RWPE1 (cell line): ENCODE measurements at regions not wholly inside any gene's neighbourhood (a gene's known extent, or its start where the extent isn't known, plus 50 kb on each side); places are given as distances from the start of the nearest gene placed in this dataset.

Experiments used
- CTCF ChIA-PET: fragments of 350-600 bp; sonication (Branson Sonifier 250); formaldehyde crosslinking; extraction: SDS; loops from one replicate; lab custom pipeline; 2021; lab: Yijun Ruan, JAX
- POLR2A ChIA-PET: fragments of 400-600 bp; formaldehyde crosslinking; extraction: SDS; loops from one replicate; lab custom pipeline; 2020; ENCODE audit warnings: antibody characterized with exemption; ENCODE audit not compliant: low non-redundant PET; lab: Yijun Ruan, JAX
- DNase-seq: peaks from one replicate; pipeline ENCODE4 v3.0.0; 2012; ENCODE audit warnings: low spot score
- H3K27ac ChIP-seq: fragments of 450-650 bp; 2 replicates; pipeline ENCODE4 v1.5.1; 2017
- TF ChIP-seq, protein P1 (sequence below): fragments of 450-650 bp; conservative IDR thresholded peaks from 2 replicates; pipeline ENCODE4 v1.5.1; 2017; ENCODE audit warnings: low read depth, mild to moderate bottlenecking

DNA sequence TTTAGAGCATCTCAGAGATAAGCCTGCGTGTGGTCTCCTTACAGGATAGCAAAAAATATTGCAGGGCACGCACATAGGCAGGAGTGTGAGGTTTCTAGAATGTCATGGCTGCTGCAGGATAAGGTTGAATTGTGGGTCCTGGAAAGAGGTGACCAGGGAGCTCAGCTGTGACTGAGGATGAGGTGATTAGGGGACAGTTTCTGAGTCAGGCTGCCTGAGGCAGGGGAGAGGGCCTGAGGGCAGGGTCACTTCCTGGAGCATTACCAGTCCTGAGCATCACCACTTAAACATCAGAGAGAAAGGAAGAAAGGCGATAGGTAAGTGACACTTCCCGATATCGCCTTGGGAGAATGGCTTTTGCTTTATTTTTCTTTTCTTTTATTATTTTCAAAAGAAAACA, 813.8 kb downstream of the TUSC7 start:
- H3K27ac ChIP-seq = no peak overlapping the region
- TF ChIP-seq, protein P1, sequence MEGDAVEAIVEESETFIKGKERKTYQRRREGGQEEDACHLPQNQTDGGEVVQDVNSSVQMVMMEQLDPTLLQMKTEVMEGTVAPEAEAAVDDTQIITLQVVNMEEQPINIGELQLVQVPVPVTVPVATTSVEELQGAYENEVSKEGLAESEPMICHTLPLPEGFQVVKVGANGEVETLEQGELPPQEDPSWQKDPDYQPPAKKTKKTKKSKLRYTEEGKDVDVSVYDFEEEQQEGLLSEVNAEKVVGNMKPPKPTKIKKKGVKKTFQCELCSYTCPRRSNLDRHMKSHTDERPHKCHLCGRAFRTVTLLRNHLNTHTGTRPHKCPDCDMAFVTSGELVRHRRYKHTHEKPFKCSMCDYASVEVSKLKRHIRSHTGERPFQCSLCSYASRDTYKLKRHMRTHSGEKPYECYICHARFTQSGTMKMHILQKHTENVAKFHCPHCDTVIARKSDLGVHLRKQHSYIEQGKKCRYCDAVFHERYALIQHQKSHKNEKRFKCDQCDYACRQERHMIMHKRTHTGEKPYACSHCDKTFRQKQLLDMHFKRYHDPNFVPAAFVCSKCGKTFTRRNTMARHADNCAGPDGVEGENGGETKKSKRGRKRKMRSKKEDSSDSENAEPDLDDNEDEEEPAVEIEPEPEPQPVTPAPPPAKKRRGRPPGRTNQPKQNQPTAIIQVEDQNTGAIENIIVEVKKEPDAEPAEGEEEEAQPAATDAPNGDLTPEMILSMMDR = no peak
- POLR2A ChIA-PET = no interaction called here
- CTCF ChIA-PET = interaction anchor here (0.6 kb wide), 2 partner anchors 8 to 26 kb away, joined by 3 read pairs; no protein-coding TSS in a partner anchor
- DNase-seq = no peak

DNA sequence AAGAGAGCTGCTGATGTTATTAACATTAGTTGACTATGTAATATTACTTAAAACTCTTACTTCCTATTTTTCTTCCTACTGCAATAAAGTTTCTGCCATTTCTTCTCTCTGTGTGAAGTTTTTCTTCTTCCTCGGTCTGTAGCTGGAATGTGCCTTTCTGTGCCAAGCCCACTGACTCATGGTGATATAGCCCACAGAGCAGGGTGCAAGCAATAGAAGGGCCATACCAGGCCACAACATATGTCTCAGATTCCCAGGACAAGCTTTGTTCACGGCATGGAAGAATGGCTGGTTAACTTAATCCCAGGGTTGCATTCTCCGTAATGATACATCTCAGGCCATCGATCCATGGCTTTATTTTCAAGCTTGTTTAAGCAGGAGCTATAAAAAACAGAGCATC, 815.3 kb downstream of the TUSC7 start:
- H3K27ac ChIP-seq = no peak overlapping the region
- TF ChIP-seq, protein P1 = no peak
- no peak for DNase-seq
- ChIA-PET POLR2A (no interaction called here), CTCF (interaction anchor here (0.5 to 1.5 kb wide), 3 partner anchors 12 to 506 kb away, joined by 3 read pairs; no protein-coding TSS in a partner anchor)

DNA sequence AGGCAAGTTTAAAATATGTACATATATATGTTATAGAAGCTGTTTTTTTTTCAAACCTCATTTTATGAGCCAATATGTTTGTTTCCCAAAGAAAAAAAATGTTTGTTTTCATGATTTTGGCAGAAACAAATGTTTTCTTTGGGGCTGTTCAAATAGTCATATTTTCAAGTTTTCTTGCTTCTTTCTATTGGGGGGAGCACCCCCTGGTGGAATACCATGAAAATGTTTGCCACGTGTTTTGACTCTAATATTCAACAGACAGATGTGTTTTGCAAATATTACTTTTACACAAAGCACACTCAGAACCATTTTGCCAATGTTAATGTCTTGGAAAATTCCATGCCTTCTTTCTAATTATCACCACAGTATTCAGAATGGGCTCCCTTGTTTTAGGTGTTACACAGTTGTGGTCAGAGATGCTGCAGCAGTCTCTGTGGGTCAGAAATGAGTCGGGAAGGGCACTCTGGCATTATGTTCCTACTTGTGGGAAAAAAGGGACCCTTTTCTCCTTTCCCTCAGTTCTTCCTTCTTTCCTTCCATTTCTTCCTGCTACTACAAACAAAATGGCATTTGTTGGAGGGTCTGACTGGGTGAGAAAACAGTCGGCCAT, 817.0 kb downstream of the TUSC7 start:
- CTCF ChIA-PET = interaction anchor here (0.6 to 1.5 kb wide), 4 partner anchors 10 to 1659 kb away, joined by 3 to 8 read pairs (median 4); no protein-coding TSS in a partner anchor
- peak; percentile 17 for DNase-seq
- POLR2A ChIA-PET = no interaction called here
- no peak overlapping the region for H3K27ac ChIP-seq
- TF ChIP-seq, protein P1 = peak; percentile 24

DNA sequence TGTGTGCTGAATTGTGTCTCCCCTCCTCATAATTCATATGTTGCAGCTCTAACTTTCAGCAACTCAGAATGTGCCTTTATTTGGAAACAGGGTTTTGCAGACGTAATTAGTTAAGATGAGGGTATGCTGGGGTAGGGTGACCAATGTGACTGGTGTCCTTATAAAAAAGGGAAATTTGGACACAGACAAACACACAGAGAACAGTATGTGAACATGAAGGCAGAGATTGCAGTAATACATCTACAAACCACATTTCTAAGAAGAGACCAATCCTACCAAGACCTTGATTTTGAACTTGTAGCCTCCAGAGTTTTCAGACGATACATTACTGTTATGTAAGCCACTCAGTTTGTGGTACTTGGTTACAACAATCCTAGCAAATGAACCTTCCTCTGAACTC, 817.8 kb downstream of the TUSC7 start:
- no peak overlapping the region for H3K27ac ChIP-seq
- no peak for DNase-seq
- TF ChIP-seq, protein P1 = no peak
- ChIA-PET CTCF (interaction anchor here (0.7 kb wide), 1 partner anchor 865 kb away, joined by 3 read pairs; no protein-coding TSS in a partner anchor), POLR2A (no interaction called here)

DNA sequence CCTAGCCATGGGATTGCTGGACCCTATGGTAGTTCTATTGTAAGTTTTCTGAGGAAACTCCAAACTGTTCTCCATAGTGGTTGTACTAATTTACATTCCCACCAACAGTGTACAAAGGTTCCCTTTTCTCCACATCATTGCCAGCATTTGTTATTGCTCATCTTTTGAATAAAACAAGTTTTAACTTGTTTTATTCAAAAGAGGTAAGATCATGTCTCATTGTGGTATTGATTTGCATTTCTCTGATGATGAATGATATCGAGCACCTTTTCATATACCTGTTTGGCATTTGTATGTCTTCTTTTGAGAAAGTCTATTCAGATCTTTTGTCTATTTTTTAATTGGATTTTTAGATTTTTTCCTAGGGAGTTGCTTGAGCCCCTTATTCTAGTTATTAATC, 819.1 kb downstream of the TUSC7 start:
- TF ChIP-seq, protein P1 = no peak
- ChIA-PET POLR2A (no interaction called here), CTCF (no interaction called here)
- DNase-seq = no peak
- H3K27ac ChIP-seq = no peak overlapping the region

DNA sequence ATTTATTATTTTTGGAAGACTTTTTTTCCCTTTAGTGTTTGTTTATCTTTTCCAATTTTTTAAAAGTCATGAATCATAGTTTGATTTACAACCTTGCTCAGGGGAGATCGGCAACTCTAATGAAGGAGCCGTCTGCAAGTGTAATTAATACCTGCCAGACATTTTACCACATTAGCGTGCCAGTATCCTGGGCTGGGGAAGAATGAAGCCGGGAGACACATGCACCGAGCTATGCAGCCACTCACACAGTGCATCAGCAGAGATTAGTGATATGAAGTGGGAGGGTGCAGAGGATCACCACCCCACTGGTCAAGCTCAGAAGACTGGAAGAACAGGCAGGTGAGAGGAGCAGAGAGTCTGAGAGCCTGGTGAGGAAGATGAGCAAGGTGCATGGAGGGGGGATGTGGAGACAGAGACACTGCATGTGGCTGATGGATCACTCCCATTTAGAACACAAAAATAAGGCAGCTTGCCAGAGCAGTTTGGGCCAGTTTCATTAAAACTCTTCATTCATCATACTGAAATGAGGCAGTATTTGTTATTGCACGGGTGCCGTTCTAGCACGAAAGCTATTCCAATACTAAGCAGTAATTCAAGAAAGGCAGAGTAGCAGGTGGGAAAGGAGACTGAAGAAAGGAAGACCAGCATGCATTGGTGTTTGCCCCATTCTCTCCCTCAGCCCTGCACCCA, 821.6 kb downstream of the TUSC7 start:
- CTCF ChIA-PET = interaction anchor here (0.5 to 0.6 kb wide), 2 partner anchors 8 to 12 kb away, joined by 3 to 4 read pairs; no protein-coding TSS in a partner anchor
- DNase-seq = no peak
- H3K27ac ChIP-seq = no peak overlapping the region
- POLR2A ChIA-PET = no interaction called here
- TF ChIP-seq, protein P1 = no peak
